ENCODE measurements at regions not wholly inside any gene's neighbourhood (a gene's known extent, or its start where the extent isn't known, plus 50 kb on each side); places are given as distances from the start of the nearest gene placed in this dataset.
A peak's percentile ranks its signal among the peaks of the same experiment; 100 is the strongest.

DNA sequence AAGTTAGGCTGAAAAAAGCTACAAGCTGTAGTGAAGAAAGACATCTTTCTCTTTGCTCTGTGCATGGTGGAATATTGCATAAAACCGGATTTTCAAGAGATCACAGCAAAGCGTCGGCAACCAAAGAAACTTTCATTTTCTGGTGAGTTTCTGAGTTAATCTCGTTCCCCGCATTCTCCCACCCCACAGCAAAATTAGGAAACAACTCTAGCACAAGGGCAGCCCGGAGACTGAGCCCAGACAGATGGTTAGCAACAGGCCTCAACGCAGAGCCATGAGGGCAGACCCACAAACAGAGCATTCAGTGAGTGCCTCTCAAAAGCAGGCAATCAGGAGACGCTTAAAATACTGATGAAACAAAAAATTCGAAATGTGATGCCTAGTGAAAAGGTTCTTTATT lies 396.1 kb upstream of the KLF6 start:
- TF ChIP-seq EZH2 (IDR thresholded peaks at IDR 0.05; ENCODE audit: insufficient read depth, poor library complexity, severe bottlenecking), result no peak
- no peak for TF ChIP-seq EZH2phosphoT487 (IDR thresholded peaks at IDR 0.05; ENCODE audit: insufficient read depth, low read depth)

DNA sequence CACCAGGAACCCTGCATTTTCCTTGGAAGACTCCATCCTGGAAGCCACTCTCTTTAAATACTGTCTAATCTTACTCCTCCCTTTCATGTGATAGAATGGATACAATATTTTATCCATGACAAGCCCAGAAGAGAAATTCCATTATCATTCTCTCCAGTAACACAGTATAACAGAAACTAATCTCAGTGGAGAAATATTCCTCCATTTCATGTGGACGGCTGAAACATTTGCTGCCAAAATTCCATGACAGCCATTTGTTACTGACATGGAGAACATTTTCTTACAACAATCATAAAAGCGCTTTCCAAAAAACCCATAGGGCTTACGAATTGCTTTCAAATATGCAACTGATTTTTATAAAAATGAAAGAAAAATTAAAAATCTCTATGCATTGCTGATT lies 392.8 kb upstream of the KLF6 start:
- Histone ChIP-seq H4K20me1 (ENCODE audit: insufficient read depth) (no peaks in the 10 kb centered on the region), H3K9me2 (ENCODE audit: insufficient read depth) (no peaks in the 10 kb centered on the region), H3K4me3 (no peak overlapping the region), H3K4me1 (ENCODE audit: insufficient read depth) (peaks cover 14% of the 10 kb centered on the region), H2AFZ (peak overlapping the region; percentile 48; the same call in 1 of the 2 replicates), H3K9ac (no peak overlapping the region), H3K9me3 (ENCODE audit: low read depth) (no peaks in the 10 kb centered on the region), H3K27ac (no peak overlapping the region), H3K36me3 (ENCODE audit: low read depth) (no peaks in the 10 kb centered on the region), H3F3A (ENCODE audit: insufficient read depth) (no peaks in the 10 kb centered on the region), H3K79me2 (ENCODE audit: insufficient read depth) (no peaks in the 10 kb centered on the region), H3K27me3 (replicated peaks; ENCODE audit: insufficient read depth) (no peaks in the 10 kb centered on the region), H3K4me2 (ENCODE audit: unreplicated experiment) (no peak overlapping the region)
- DNase-seq, result no peak
- 41 to 44% methylated on average over 3 of the region's 3 CpGs for WGBS, 2 experiments (ENCODE audit: low coverage in 1 of 2, low lambda C conversion rate in 2 of 2, missing lambda C conversion rate in 2 of 2)
- TF ChIP-seq EZH2phosphoT487 (IDR thresholded peaks at IDR 0.05; ENCODE audit: insufficient read depth, low read depth), result no peak
- in situ Hi-C loops (cut with MboI), result no loop called here

More for the DNA sequence above, 396.1 kb upstream of the KLF6 start:
- Histone ChIP-seq H3K9ac (peak overlapping the region; percentile 60), H3K36me3 (ENCODE audit: low read depth) (no peaks in the 10 kb centered on the region), H3K79me2 (ENCODE audit: insufficient read depth) (no peaks in the 10 kb centered on the region), H3K4me2 (ENCODE audit: unreplicated experiment) (peak overlapping the region; percentile 76), H3K4me3 (peak overlapping the region; percentile 42), H3K9me3 (ENCODE audit: low read depth) (no peaks in the 10 kb centered on the region), H3K27ac (no peak overlapping the region), H3K27me3 (replicated peaks; ENCODE audit: insufficient read depth) (no peaks in the 10 kb centered on the region), H4K20me1 (ENCODE audit: insufficient read depth) (no peaks in the 10 kb centered on the region), H3K4me1 (ENCODE audit: insufficient read depth) (peaks cover 18% of the 10 kb centered on the region), H3K9me2 (ENCODE audit: insufficient read depth) (no peaks in the 10 kb centered on the region), H3F3A (ENCODE audit: insufficient read depth) (no peaks in the 10 kb centered on the region), H2AFZ (peak overlapping the region; percentile 95)
- whole genome bisulfite sequencing, 2 experiments (ENCODE audit: low coverage in 1 of 2, low lambda C conversion rate in 2 of 2, missing lambda C conversion rate in 2 of 2), result 11 to 19% methylated on average over 9 of the region's 9 CpGs
- DNase-seq, result peak; percentile 42
- in situ Hi-C loops (cut with MboI), result no loop called here

DNA sequence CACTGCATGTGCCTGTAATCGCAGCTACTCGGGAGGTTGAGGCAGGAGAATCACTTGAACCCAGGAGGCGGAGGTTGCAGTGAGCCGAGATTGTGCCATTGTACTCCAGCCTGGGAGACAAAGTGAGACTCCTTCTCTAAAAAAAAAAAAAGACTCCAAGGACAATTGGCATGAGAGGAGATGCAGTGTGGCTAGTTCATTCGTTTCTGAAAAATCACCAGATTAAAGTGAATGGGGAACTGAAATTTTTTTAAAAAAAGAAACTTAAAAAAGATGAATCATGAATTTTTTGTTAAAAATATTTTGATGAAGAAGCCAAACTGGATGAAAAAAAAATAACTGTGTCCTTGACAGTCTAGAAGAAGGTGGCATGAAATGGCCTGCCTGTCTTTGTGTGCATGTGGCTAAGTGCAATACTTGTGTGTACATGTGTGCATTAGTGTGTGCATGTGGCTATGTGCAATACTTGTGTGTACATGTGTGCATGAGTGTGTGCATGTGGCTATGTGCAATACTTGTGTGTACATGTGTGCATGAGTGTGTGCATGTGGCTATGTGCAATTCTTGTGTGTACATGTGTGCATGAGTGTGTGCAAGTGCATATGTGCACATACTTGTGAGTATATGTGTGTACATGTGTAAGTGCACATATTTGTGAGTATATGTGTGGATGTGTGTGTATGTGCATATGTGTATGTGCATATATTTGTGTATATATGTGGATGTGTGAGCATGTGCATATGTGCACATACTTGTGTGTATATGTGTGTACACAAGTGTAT lies 391.7 kb upstream of the KLF6 start:
- Histone ChIP-seq H3F3A (ENCODE audit: insufficient read depth) (no peaks in the 10 kb centered on the region), H3K27ac (no peak overlapping the region), H3K4me2 (ENCODE audit: unreplicated experiment) (no peak overlapping the region), H2AFZ (peak overlapping the region; percentile 58), H3K36me3 (ENCODE audit: low read depth) (0 out of 2 replicates have a peak, but pooled peaks cover 3% of the 10 kb centered on the region), H3K9ac (no peak overlapping the region), H3K79me2 (ENCODE audit: insufficient read depth) (no peaks in the 10 kb centered on the region), H3K9me3 (ENCODE audit: low read depth) (no peaks in the 10 kb centered on the region), H3K4me1 (ENCODE audit: insufficient read depth) (peaks cover 8% of the 10 kb centered on the region), H4K20me1 (ENCODE audit: insufficient read depth) (no peaks in the 10 kb centered on the region), H3K9me2 (ENCODE audit: insufficient read depth) (no peaks in the 10 kb centered on the region), H3K27me3 (replicated peaks; ENCODE audit: insufficient read depth) (no peaks in the 10 kb centered on the region), H3K4me3 (no peak overlapping the region)
- in situ Hi-C loops (cut with MboI), result no loop called here
- DNase-seq, result no peak
- TF ChIP-seq EZH2phosphoT487 (IDR thresholded peaks at IDR 0.05; ENCODE audit: insufficient read depth, low read depth) (no peak), EZH2 (IDR thresholded peaks at IDR 0.05; ENCODE audit: insufficient read depth, poor library complexity, severe bottlenecking) (no peak)
- WGBS, 2 experiments (ENCODE audit: low coverage in 1 of 2, low lambda C conversion rate in 2 of 2, missing lambda C conversion rate in 2 of 2), result 24 to 26% methylated on average over 5 of the region's 5 CpGs

GRCh38 chr10:4174197-4174596 lies 389.2 kb upstream of the KLF6 start:
- no peaks in the 10 kb centered on the region for H3K9me3 ChIP-seq (ENCODE audit: low read depth)
- H3K9ac ChIP-seq, result no peak overlapping the region
- H3K27ac ChIP-seq, result no peak overlapping the region
- in situ Hi-C loops (cut with MboI), result no loop called here
- H3K4me3 ChIP-seq, result no peak overlapping the region
- H3K27me3 ChIP-seq (replicated peaks; ENCODE audit: insufficient read depth), result no peaks in the 10 kb centered on the region
- no peaks in the 10 kb centered on the region for H4K20me1 ChIP-seq (ENCODE audit: insufficient read depth)
- 0 out of 2 replicates have a peak, but pooled peaks cover 3% of the 10 kb centered on the region for H3K36me3 ChIP-seq (ENCODE audit: low read depth)
- no peak for TF ChIP-seq EZH2 (IDR thresholded peaks at IDR 0.05; ENCODE audit: insufficient read depth, poor library complexity, severe bottlenecking)
- TF ChIP-seq EZH2phosphoT487 (IDR thresholded peaks at IDR 0.05; ENCODE audit: insufficient read depth, low read depth), result no peak
- 84 to 86% methylated on average over 9 of the region's 9 CpGs for WGBS, 2 experiments (ENCODE audit: low coverage in 1 of 2, low lambda C conversion rate in 2 of 2, missing lambda C conversion rate in 2 of 2)
- no peaks in the 10 kb centered on the region for H3K79me2 ChIP-seq (ENCODE audit: insufficient read depth)
- no peak overlapping the region for H3K4me2 ChIP-seq (ENCODE audit: unreplicated experiment)
- no peak overlapping the region for H2AFZ ChIP-seq
- no peak for DNase-seq
- no peaks in the 10 kb centered on the region for H3K9me2 ChIP-seq (ENCODE audit: insufficient read depth)
- H3F3A ChIP-seq (ENCODE audit: insufficient read depth), result no peaks in the 10 kb centered on the region
- no peaks in the 10 kb centered on the region for H3K4me1 ChIP-seq (ENCODE audit: insufficient read depth)
